ENCODE measurements at regions not wholly inside any gene's neighbourhood (a gene's known extent, or its start where the extent isn't known, plus 50 kb on each side); places are given as distances from the start of the nearest gene placed in this dataset.

- H3K4me2 ChIP-seq (ENCODE audit: insufficient read depth, low read length), result no peak overlapping the region
- H3K79me2 ChIP-seq (ENCODE audit: insufficient read depth, low read length), result no peaks in the 10 kb centered on the region
- H3K4me3 ChIP-seq (ENCODE audit: insufficient read depth, low read length), result no peak overlapping the region
- no peaks in the 10 kb centered on the region for H3K9me3 ChIP-seq (ENCODE audit: low read depth, low read length)
- H3K4me1 ChIP-seq (ENCODE audit: insufficient read depth, low read length), result peaks cover 4% of the 10 kb centered on the region
- H3K36me3 ChIP-seq (ENCODE audit: insufficient read depth, low read length), result no peaks in the 10 kb centered on the region
- no peak for TF ChIP-seq CTCF (IDR thresholded peaks at IDR 0.05; ENCODE audit: extremely low read depth, low read depth, low read length)
- no peak overlapping the region for H3K27ac ChIP-seq (ENCODE audit: low read depth, low read length)
- no peak for DNase-seq (ENCODE audit: insufficient read length, low spot score, missing footprints)
- H4K20me1 ChIP-seq (ENCODE audit: insufficient read depth, low read length), result no peaks in the 10 kb centered on the region
- H3K27me3 ChIP-seq (ENCODE audit: insufficient read depth, low read length), result no peaks in the 10 kb centered on the region
- no peak overlapping the region for H2AFZ ChIP-seq (ENCODE audit: low read length)
Measured at GRCh38 chr1:87512431-87512830, 183.8 kb downstream of the LMO4 start.

GRCh38 chr1:87513255-87513654 is 184.6 kb downstream of the LMO4 start:
- Histone ChIP-seq H3K4me1 (ENCODE audit: insufficient read depth, low read length) (no peaks in the 10 kb centered on the region), H3K9me3 (ENCODE audit: low read depth, low read length) (no peaks in the 10 kb centered on the region), H3K27ac (ENCODE audit: low read depth, low read length) (no peak overlapping the region), H2AFZ (ENCODE audit: low read length) (no peak overlapping the region), H3K27me3 (ENCODE audit: insufficient read depth, low read length) (no peaks in the 10 kb centered on the region), H3K4me3 (ENCODE audit: insufficient read depth, low read length) (no peak overlapping the region), H3K36me3 (ENCODE audit: insufficient read depth, low read length) (no peaks in the 10 kb centered on the region), H3K79me2 (ENCODE audit: insufficient read depth, low read length) (no peaks in the 10 kb centered on the region), H4K20me1 (ENCODE audit: insufficient read depth, low read length) (no peaks in the 10 kb centered on the region), H3K4me2 (ENCODE audit: insufficient read depth, low read length) (no peak overlapping the region)
- no peak for DNase-seq (ENCODE audit: insufficient read length, low spot score, missing footprints)
- TF ChIP-seq CTCF (IDR thresholded peaks at IDR 0.05; ENCODE audit: extremely low read depth, low read depth, low read length), result no peak

GRCh38 chr1:87513966-87514660 is 185.4 kb downstream of the LMO4 start:
- H3K27me3 ChIP-seq (ENCODE audit: insufficient read depth, low read length), result no peaks in the 10 kb centered on the region
- no peaks in the 10 kb centered on the region for H3K4me1 ChIP-seq (ENCODE audit: insufficient read depth, low read length)
- DNase-seq (ENCODE audit: insufficient read length, low spot score, missing footprints), result no peak
- TF ChIP-seq CTCF (IDR thresholded peaks at IDR 0.05; ENCODE audit: extremely low read depth, low read depth, low read length), result no peak
- H4K20me1 ChIP-seq (ENCODE audit: insufficient read depth, low read length), result no peaks in the 10 kb centered on the region
- no peaks in the 10 kb centered on the region for H3K79me2 ChIP-seq (ENCODE audit: insufficient read depth, low read length)
- H3K4me2 ChIP-seq (ENCODE audit: insufficient read depth, low read length), result no peak overlapping the region
- H3K9me3 ChIP-seq (ENCODE audit: low read depth, low read length), result no peaks in the 10 kb centered on the region
- H2AFZ ChIP-seq (ENCODE audit: low read length), result no peak overlapping the region
- no peak overlapping the region for H3K4me3 ChIP-seq (ENCODE audit: insufficient read depth, low read length)
- no peak overlapping the region for H3K27ac ChIP-seq (ENCODE audit: low read depth, low read length)
- H3K36me3 ChIP-seq (ENCODE audit: insufficient read depth, low read length), result no peaks in the 10 kb centered on the region

- no peaks in the 10 kb centered on the region for H3K4me1 ChIP-seq (ENCODE audit: insufficient read depth, low read length)
- H2AFZ ChIP-seq (ENCODE audit: low read length), result peak overlapping the region; percentile 15
- H3K36me3 ChIP-seq (ENCODE audit: insufficient read depth, low read length), result no peaks in the 10 kb centered on the region
- no peak overlapping the region for H3K4me3 ChIP-seq (ENCODE audit: insufficient read depth, low read length)
- no peak overlapping the region for H3K27ac ChIP-seq (ENCODE audit: low read depth, low read length)
- H3K9me3 ChIP-seq (ENCODE audit: low read depth, low read length), result no peaks in the 10 kb centered on the region
- H3K79me2 ChIP-seq (ENCODE audit: insufficient read depth, low read length), result no peaks in the 10 kb centered on the region
- H3K4me2 ChIP-seq (ENCODE audit: insufficient read depth, low read length), result no peak overlapping the region
- DNase-seq (ENCODE audit: insufficient read length, low spot score, missing footprints), result no peak
- no peak for TF ChIP-seq CTCF (IDR thresholded peaks at IDR 0.05; ENCODE audit: extremely low read depth, low read depth, low read length)
- no peaks in the 10 kb centered on the region for H3K27me3 ChIP-seq (ENCODE audit: insufficient read depth, low read length)
- no peaks in the 10 kb centered on the region for H4K20me1 ChIP-seq (ENCODE audit: insufficient read depth, low read length)
Measured at GRCh38 chr1:87515781-87516180, 187.1 kb downstream of the LMO4 start.

Data from osteoblast (primary cell).